Activated T-cell treated with anti-CD3 and anti-CD28 coated beads for 1 hour (primary cell): ENCODE measurements at regions not wholly inside any gene's neighbourhood (a gene's known extent, or its start where the extent isn't known, plus 50 kb on each side); places are given as distances from the start of the nearest gene placed in this dataset.
"Not testable (repeated sequence)": the region's sequence is repeated elsewhere in the genome, so short reads cannot be mapped to it uniquely, and the experiment has no call there.

Experiments used
- DNase-seq: peaks from one replicate; pipeline ENCODE4 v3.0.0-alpha.2; 2020; ENCODE audit warnings: low read depth

- no peak for DNase-seq
Measured at GRCh38 chr6:147977851-147978465, 364.7 kb upstream of the SASH1 start.

DNA sequence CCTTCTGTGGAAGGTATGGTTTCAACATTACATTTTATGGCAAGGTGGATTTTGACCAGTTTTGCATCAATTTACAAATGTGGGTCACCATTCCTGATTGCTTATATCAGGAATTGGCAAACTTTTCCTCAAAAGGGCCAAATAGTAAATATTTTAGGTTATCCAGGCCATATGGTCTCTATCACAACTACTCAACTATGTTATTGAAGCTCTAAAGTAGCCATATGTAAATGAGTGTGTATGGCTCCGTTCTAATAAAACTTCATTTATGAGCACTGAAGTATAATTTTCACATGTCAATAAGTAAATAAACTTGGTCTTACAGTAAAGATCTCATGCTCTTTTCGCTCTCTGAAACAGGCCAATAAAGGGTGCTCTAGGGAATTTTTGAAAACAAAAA lies 362.7 kb upstream of the SASH1 start:
- no peak for DNase-seq

DNA sequence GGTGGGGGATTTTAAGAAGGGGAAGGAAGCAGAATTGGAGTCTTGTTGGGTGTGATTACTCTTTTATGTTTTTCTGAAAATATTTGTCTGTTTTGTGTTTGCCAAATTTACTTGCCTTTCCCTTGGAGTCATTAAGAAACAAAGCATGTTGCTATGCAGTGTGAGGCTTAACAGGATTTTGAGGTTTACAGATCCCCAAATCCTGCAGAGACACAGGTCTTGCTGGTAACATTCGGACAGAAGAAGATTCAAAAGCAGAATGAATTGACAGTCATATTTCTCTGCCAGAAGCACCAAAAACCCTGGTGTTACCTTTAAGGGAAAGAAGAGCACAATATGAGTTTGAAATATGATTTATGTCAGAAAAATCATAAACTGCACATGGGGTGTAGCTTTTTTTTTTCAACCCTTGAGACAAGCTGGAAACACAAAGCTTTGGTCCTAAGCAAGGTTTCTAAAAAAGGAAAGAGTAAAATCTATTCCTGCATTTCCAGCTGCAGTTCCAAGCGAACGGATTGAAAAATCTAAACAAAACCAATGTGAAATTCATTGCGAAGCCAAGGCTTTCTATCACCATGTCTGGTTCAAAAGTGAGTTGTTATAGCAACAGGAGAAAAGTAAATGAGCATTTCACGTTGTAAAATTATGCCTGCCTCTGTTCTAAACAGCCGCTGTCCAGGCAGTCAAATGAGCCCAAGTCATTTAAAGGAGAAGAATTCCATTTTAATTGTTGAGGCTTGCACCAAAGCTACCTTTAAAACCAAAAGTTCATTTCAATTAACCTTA lies 358.9 kb upstream of the SASH1 start:
- DNase-seq, result no peak

DNA sequence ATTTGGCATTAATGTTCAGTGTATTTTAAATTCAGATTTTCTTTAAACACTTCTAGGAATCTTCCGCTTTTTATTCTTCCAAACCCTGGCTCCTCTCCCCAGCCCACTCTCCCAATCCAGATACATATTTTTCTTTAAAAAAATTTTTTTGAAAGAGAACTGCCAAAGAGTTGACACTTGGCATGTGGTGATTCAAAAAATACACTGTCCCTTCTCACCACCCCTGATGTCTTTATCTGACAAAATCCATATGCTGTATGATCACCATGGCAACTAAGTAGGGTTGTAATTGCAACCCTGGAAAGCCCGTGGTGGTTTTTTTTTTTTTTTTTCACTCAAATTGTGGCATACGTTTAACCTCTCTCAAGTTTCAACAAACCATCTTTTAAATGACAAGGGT lies 355.8 kb upstream of the SASH1 start:
- no peak for DNase-seq

- DNase-seq, result no peak
Measured at GRCh38 chr6:147990159-147990558, 352.5 kb upstream of the SASH1 start.

- no peak for DNase-seq
Measured at GRCh38 chr6:147991961-147992360, 350.7 kb upstream of the SASH1 start.

GRCh38 chr6:147999001-147999540 lies 343.6 kb upstream of the SASH1 start:
- DNase-seq, result no peak

- no peak for DNase-seq
Measured at GRCh38 chr6:148001844-148002642, 340.6 kb upstream of the SASH1 start.

- DNase-seq, result no peak
Measured at GRCh38 chr6:148004651-148005050, 338.0 kb upstream of the SASH1 start.

GRCh38 chr6:148005806-148006205 lies 336.8 kb upstream of the SASH1 start:
- DNase-seq, result no peak

DNA sequence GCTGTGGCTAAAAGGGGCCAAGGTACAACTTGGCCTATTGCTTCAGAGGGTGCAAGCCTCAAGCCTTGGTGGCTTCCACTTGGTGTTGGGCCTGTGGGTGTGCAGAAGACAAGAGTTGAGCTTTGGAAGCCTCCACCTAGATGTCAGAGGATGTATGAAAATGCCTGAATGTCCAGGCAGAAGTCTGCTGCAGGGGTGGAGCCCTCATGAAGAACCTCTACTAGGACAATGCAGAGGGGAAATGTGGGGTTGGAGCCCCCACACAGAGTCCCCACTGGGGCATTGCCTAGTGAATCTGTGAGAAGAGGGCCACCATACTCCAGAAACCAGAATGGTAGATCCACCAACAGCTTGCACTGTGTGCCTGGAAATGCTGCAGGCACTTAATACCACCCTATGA lies 332.1 kb upstream of the SASH1 start:
- DNase-seq, result not testable (repeated sequence)

GRCh38 chr6:148016013-148016412 lies 326.6 kb upstream of the SASH1 start:
- no peak for DNase-seq

GRCh38 chr6:148021165-148021564 lies 321.5 kb upstream of the SASH1 start:
- no peak for DNase-seq

DNA sequence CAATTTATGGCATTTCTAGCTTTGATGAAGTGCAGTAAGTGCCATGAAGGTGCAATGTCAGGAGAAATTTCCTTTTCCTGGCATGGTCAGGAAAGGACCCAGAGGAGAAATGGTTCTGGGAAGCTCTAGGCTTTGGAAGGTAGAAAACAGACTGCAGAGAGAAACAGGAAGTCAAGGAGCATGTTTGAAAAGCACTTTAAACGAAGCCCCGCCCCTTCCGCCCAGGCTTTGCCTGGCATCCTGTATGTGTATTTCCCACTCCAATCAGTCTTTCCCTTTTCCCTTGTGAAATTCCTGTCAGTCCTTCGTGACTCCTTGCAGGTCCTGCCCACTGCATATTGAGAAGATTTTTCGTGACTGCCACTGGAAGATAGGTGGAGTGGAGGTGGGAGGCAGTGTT lies 320.9 kb upstream of the SASH1 start:
- no peak for DNase-seq

GRCh38 chr6:148022279-148022678 lies 320.4 kb upstream of the SASH1 start:
- DNase-seq, result not testable (repeated sequence)

GRCh38 chr6:148027201-148027600 lies 315.4 kb upstream of the SASH1 start:
- no peak for DNase-seq

DNA sequence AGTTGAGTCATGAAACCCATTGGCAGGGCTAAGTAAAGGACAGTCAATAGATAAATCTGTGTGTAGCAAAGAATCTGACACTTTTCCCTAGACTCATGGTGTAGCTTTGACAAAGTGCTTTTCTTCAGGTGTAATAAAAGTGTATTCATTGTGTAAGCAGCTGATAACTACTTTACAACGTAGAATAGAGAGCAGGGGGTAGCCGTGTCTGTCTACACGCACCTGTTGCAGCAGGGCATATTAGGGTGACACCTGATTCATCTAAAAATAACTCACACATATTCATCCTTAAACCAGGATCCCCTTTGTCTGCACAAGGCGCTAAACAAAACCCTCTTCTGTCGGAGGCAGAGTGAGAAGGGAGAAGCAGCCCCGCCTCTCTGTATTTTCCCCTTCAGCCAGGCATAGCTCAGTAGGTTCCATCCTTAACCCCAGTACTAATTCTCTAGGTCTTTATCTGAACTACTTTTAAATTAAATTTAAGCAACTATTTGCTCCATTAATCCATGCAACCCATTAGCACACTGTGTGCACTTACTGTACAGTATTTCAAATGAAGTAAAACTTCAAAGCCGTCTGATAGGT lies 306.7 kb upstream of the SASH1 start:
- DNase-seq, result no peak

DNA sequence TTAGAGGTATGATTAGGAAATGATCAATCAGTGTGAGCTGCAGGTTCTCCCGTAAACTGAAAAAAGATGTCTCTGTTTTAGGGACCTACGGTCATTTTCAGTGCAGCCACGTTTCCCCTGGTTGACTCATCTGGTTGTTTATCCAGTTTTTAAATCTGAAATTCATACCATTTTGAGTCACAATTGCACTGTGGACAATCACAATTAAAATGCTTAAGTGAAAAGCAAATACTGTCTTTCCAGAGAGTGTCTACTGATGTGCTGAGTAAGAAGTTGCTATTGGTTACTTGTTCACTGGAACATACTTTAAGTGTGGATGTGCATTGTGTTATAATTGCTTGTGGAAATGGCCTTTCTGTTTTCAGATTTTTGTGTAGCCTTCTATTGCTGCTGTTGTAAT lies 305.1 kb upstream of the SASH1 start:
- no peak for DNase-seq

- no peak for DNase-seq
Measured at GRCh38 chr6:148041546-148041945, 301.1 kb upstream of the SASH1 start.

DNA sequence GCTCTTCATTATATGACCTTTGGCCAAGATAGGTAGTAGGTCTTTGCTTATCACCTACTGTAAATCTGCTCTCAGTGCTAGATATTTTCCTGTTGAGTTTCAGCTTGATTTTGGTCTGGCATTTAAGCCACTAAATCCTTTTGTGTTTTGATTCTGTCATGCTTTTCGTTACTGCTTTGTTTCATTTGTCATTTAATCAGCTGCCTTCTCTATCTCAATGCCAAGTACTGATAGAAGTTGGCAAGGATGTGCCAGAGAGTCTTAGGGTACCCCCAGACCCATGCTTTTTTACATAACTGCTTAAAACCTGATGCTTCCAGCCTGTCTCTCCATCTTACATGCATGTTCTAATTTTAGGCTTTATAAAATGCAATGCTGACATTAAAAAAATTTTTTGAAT lies 300.1 kb upstream of the SASH1 start:
- DNase-seq, result no peak

- DNase-seq, result no peak
Measured at GRCh38 chr6:148044261-148044751, 298.3 kb upstream of the SASH1 start.

DNA sequence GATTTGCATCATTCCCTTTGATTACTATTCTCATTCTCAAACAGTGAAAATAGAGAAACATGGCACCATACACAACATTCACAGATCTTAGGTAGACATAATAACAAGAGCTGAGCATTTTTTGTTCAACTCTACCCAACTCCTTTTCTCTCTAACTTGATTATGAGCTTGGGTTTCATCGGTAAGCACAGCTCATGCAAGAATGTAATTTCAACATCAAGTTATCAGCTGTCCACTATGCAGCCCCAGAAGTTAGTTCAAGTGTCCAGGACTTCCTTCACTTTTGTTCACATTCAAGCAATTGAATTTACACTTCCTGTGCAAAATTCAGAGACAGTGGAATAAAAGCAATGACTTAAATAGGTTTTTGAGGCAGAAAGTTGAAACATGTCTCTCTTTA lies 297.7 kb upstream of the SASH1 start:
- no peak for DNase-seq
